Liver (tissue), 8 donors: ENCODE measurements at regions not wholly inside any gene's neighbourhood (a gene's known extent, or its start where the extent isn't known, plus 50 kb on each side); places are given as distances from the start of the nearest gene placed in this dataset.

ENCODE experiments used
- DNase-seq: peaks from one replicate; pipeline ENCODE4 v3.0.0-alpha.2; 2017; ENCODE audit warnings: low spot score
- H3K27ac ChIP-seq, 2 donors: one replicate each; pipeline ENCODE4 v1.7.0; 2013; ENCODE audit warnings: inconsistent platforms in 2 of 2, low read length in 2 of 2, control low read depth in 1 of 2, low read depth in 1 of 2, mild to moderate bottlenecking in 1 of 2
- H3K27me3 ChIP-seq, 4 donors: one replicate each; pipeline versions ENCODE4 v1.6.1 to v1.7.0; 2013; ENCODE audit warnings: low read length in 3 of 4, inconsistent platforms in 1 of 4, mild to moderate bottlenecking in 1 of 4, moderate library complexity in 1 of 4; ENCODE audit not compliant: control insufficient read depth in 4 of 4, insufficient read depth in 4 of 4
- H3K36me3 ChIP-seq, 4 donors: one replicate each; pipeline versions ENCODE4 v1.6.1 to v1.7.0; 2013; ENCODE audit warnings: low read length in 3 of 4, mild to moderate bottlenecking in 3 of 4, low read depth in 1 of 4, moderate library complexity in 1 of 4; ENCODE audit not compliant: control insufficient read depth in 4 of 4, insufficient read depth in 3 of 4
- H3K4me1 ChIP-seq, 4 donors: one replicate each; pipeline versions ENCODE4 v1.6.1 to v1.7.0; 2013; ENCODE audit warnings: low read length in 3 of 4, mild to moderate bottlenecking in 3 of 4, moderate library complexity in 1 of 4; ENCODE audit not compliant: control insufficient read depth in 4 of 4, insufficient read depth in 4 of 4
- H3K4me3 ChIP-seq, 3 donors: one replicate each; pipeline versions ENCODE4 v1.6.1 to v1.7.0; 2013; ENCODE audit warnings: low read length in 3 of 3, control low read depth in 1 of 3, low read depth in 1 of 3, mild to moderate bottlenecking in 1 of 3
- H3K9ac ChIP-seq, 2 donors: one replicate each; pipeline ENCODE4 v1.7.0; 2013; ENCODE audit warnings: low read length in 2 of 2, mild to moderate bottlenecking in 2 of 2, moderate library complexity in 2 of 2, control low read depth in 1 of 2, low read depth in 1 of 2
- H3K9me3 ChIP-seq, 4 donors: one replicate each; pipeline versions ENCODE4 v1.6.1 to v1.7.0; 2013; ENCODE audit warnings: low read length in 3 of 4; ENCODE audit not compliant: control insufficient read depth in 4 of 4
- ATF3 ChIP-seq: IDR thresholded peaks from 2 replicates; pipeline ENCODE4 v1.6.1; 2016; ENCODE audit warnings: antibody characterized with exemption
- CTCF ChIP-seq: fragments of 150-350 bp; IDR thresholded peaks from 2 replicates; pipeline ENCODE4 v1.5.1; 2017; ENCODE audit warnings: improper control_type of control experiment, low read depth, low read length; ENCODE audit not compliant: missing input control
- EGR1 ChIP-seq, 2 donors: IDR thresholded peaks; 2 replicates each; pipeline ENCODE4 v1.6.1; 2016 to 2018; ENCODE audit warnings: antibody characterized with exemption in 2 of 2, low read depth in 2 of 2
- FOXA1 ChIP-seq: IDR thresholded peaks from 2 replicates; pipeline ENCODE4 v1.6.1; 2016; ENCODE audit warnings: antibody characterized with exemption
- FOXA2 ChIP-seq: IDR thresholded peaks from 2 replicates; pipeline ENCODE4 v1.6.1; 2016; ENCODE audit warnings: antibody characterized with exemption
- GABPA ChIP-seq, 2 donors: IDR thresholded peaks in 1 of 2; conservative IDR thresholded peaks in 1 of 2; 2 replicates each; pipeline ENCODE4 v1.6.1; 2016; ENCODE audit warnings: antibody characterized with exemption in 2 of 2, mild to moderate bottlenecking in 1 of 2, moderate library complexity in 1 of 2
- HNF4A ChIP-seq, 2 donors: conservative IDR thresholded peaks; 2 replicates each; pipeline ENCODE4 v1.6.1; 2016; ENCODE audit warnings: antibody characterized with exemption in 2 of 2, mild to moderate bottlenecking in 2 of 2
- HNF4G ChIP-seq: IDR thresholded peaks from 2 replicates; pipeline ENCODE4 v1.6.1; 2016; ENCODE audit warnings: antibody characterized with exemption
- JUND ChIP-seq, 2 donors: IDR thresholded peaks; 2 replicates each; pipeline ENCODE4 v1.6.1; 2016; ENCODE audit warnings: antibody characterized with exemption in 2 of 2
- NR2F2 ChIP-seq: IDR thresholded peaks from 2 replicates; pipeline ENCODE4 v1.6.1; 2016; ENCODE audit warnings: antibody characterized with exemption
- RAD21 ChIP-seq, 2 donors: IDR thresholded peaks; 2 replicates each; pipeline ENCODE4 v1.6.1; 2016; ENCODE audit warnings: antibody characterized with exemption in 2 of 2, mild to moderate bottlenecking in 2 of 2
- REST ChIP-seq: IDR thresholded peaks from 2 replicates; pipeline ENCODE4 v1.6.1; 2016; ENCODE audit warnings: antibody characterized with exemption, mild to moderate bottlenecking
- RXRA ChIP-seq, 2 donors: IDR thresholded peaks; 2 replicates each; pipeline ENCODE4 v1.6.1; 2017 to 2018; ENCODE audit warnings: antibody characterized with exemption in 2 of 2, mild to moderate bottlenecking in 1 of 2
- SP1 ChIP-seq: IDR thresholded peaks from 2 replicates; pipeline ENCODE4 v1.6.1; 2018; ENCODE audit warnings: antibody characterized with exemption, mild to moderate bottlenecking
- TAF1 ChIP-seq: conservative IDR thresholded peaks from 2 replicates; pipeline ENCODE4 v1.6.1; 2016; ENCODE audit warnings: antibody characterized with exemption, mild to moderate bottlenecking
- YY1 ChIP-seq: IDR thresholded peaks from 2 replicates; pipeline ENCODE4 v1.6.1; 2016; ENCODE audit warnings: antibody characterized with exemption, mild to moderate bottlenecking
- ZBTB33 ChIP-seq: IDR thresholded peaks from 2 replicates; pipeline ENCODE4 v1.6.1; 2016; ENCODE audit warnings: antibody characterized with exemption
- WGBS: extraction: QIAGEN DNeasy Blood & Tissue Kit; methylation state at CpG from one replicate; pipeline ENCODE4 v1.1.7; 2013; 5-methylcytosine and 5-hydroxymethylcytosine counted together
- TF ChIP-seq, protein P1 (sequence below): IDR thresholded peaks from 2 replicates; pipeline ENCODE4 v1.6.1; 2016; ENCODE audit warnings: antibody characterized with exemption
- donor health status: healthy.
- donor health status: healthy.
- donor health status: healthy.
- donor health status: healthy.
- donor health status: healthy.

- H3K27ac ChIP-seq, result no peak overlapping the region
- no peak for DNase-seq
- no peaks in the 10 kb centered on the region for H3K9me3 ChIP-seq
- TF ChIP-seq NR2F2 (no peak), FOXA1 (no peak), EGR1 (IDR thresholded peaks at IDR 0.05; ENCODE audit: low read depth in 2 of 2) (no peak), ATF3 (no peak), RAD21 (IDR thresholded peaks at IDR 0.05) (no peak), YY1 (no peak), RXRA (IDR thresholded peaks at IDR 0.05) (no peak), HNF4G (no peak), CTCF (no peak), HNF4A (conservative IDR thresholded peaks at IDR 0.05) (no peak), SP1 (no peak), ZBTB33 (no peak), JUND (IDR thresholded peaks at IDR 0.05) (no peak), FOXA2 (no peak), GABPA (IDR thresholded peaks at IDR 0.05 in 1 of 2, conservative IDR thresholded peaks at IDR 0.05 in 1 of 2) (no peak), TAF1 (no peak), REST (no peak)
- TF ChIP-seq, protein P1, sequence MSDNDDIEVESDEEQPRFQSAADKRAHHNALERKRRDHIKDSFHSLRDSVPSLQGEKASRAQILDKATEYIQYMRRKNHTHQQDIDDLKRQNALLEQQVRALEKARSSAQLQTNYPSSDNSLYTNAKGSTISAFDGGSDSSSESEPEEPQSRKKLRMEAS, result no peak
- no peaks in the 10 kb centered on the region for H3K36me3 ChIP-seq
- no peak overlapping the region for H3K9ac ChIP-seq
- H3K4me3 ChIP-seq, result no peak overlapping the region
- no peaks in the 10 kb centered on the region for H3K27me3 ChIP-seq
- 66% methylated on average over 4 of the region's 4 CpGs for WGBS
- H3K4me1 ChIP-seq, result no peaks in the 10 kb centered on the region
Observed at GRCh38 chr5:17075236-17075635, 139.1 kb upstream of the MYO10 start.

GRCh38 chr5:17076272-17076671 is 140.2 kb upstream of the MYO10 start:
- H3K4me3 ChIP-seq, result no peak overlapping the region

More at GRCh38 chr5:17076272-17076671, 140.2 kb upstream of the MYO10 start:
- H3K9ac ChIP-seq, result no peak overlapping the region
- no peak for TF ChIP-seq HNF4A (conservative IDR thresholded peaks at IDR 0.05)
- TF ChIP-seq RAD21 (IDR thresholded peaks at IDR 0.05), result no peak
- TF ChIP-seq GABPA (IDR thresholded peaks at IDR 0.05 in 1 of 2, conservative IDR thresholded peaks at IDR 0.05 in 1 of 2), result no peak
- no peak for TF ChIP-seq YY1
- TF ChIP-seq, protein P1, result no peak
- TF ChIP-seq CTCF, result no peak
- TF ChIP-seq ATF3, result no peak
- TF ChIP-seq ZBTB33, result no peak
- no peak for TF ChIP-seq RXRA (IDR thresholded peaks at IDR 0.05)
- TF ChIP-seq SP1, result no peak
- no peak overlapping the region for H3K27ac ChIP-seq
- 57% methylated on average over 2 of the region's 2 CpGs for WGBS
- no peaks in the 10 kb centered on the region for H3K4me1 ChIP-seq
- no peak for DNase-seq
- H3K9me3 ChIP-seq, result no peaks in the 10 kb centered on the region
- no peaks in the 10 kb centered on the region for H3K27me3 ChIP-seq
- no peaks in the 10 kb centered on the region for H3K36me3 ChIP-seq
